HCT116 (cell line): ENCODE measurements at regions not wholly inside any gene's neighbourhood (a gene's known extent, or its start where the extent isn't known, plus 50 kb on each side); places are given as distances from the start of the nearest gene placed in this dataset.
A peak's percentile ranks its signal among the peaks of the same experiment; 100 is the strongest.

Source experiments
- ATAC-seq: fragments of 200-7000 bp; cut with Tn5 transposase; 2 replicates; pipeline ENCODE4 v1.9.1; 2020; ENCODE audit warnings: mild to moderate bottlenecking, moderate library complexity
- BruUV-seq: library from RNA; stranded (reverse); fragments of 400-500 nt; replicated peaks from 2 replicates; lab custom pipeline; 2021; lab: Mats Ljungman, UMichigan
- CTCF ChIA-PET: fragments of 300-600 bp; sonication (Branson Sonifier 250); formaldehyde crosslinking; loops from one replicate; lab custom pipeline; 2021; ENCODE audit warnings: antibody characterized with exemption; lab: Charles Lee
- POLR2A ChIA-PET: fragments of 300-600, 350-600 bp; sonication (Branson Sonifier 250); formaldehyde crosslinking; loops from one replicate; lab custom pipeline; 2021; ENCODE audit warnings: antibody characterized with exemption; lab: Charles Lee
- RAD21 ChIA-PET, 2 experiments: fragments of 300-600 bp; sonication (Branson Sonifier 250); formaldehyde crosslinking; loops; one replicate each; lab custom pipeline; 2023; ENCODE audit warnings: low total read pairs in 2 of 2; ENCODE audit not compliant: uncharacterized antibody in 2 of 2, unreplicated experiment in 2 of 2, low non-redundant PET in 1 of 2; lab: Charles Lee
- DNase-seq: peaks from one replicate; pipeline ENCODE4 v3.0.0-alpha.2; 2010; ENCODE audit warnings: low read depth, low spot score
- H2AFZ ChIP-seq: fragments of 200-600 bp; shearing (Covaris generic), sonication (generic); 2 replicates; pipeline ENCODE4 v1.6.1; 2017; ENCODE audit warnings: low read depth, mixed run types, mixed read lengths, antibody characterized with exemption, low read length; ENCODE audit not compliant: poor library complexity, severe bottlenecking
- H3K27ac ChIP-seq: 2 replicates; pipeline ENCODE4 v1.5.1; 2012; ENCODE audit warnings: low read depth, low read length
- H3K27me3 ChIP-seq: fragments of 200-600 bp; sonication (generic); 2 replicates; pipeline ENCODE4 v1.6.1; 2016; ENCODE audit warnings: mixed run types, low read length, mixed read lengths; ENCODE audit not compliant: insufficient read depth
- H3K36me3 ChIP-seq, 2 experiments: fragments of 200-500 bp in 1 of 2; fragments of 200-600 bp in 1 of 2; sonication (Bioruptor generic) in 1 of 2; sonication (generic) in 1 of 2; 2 replicates each; pipeline versions ENCODE4 v1.5.1 to v1.6.1; 2014 to 2016; ENCODE audit warnings: low read length in 2 of 2, inconsistent platforms in 1 of 2, mixed read lengths in 1 of 2, mixed run types in 1 of 2; ENCODE audit not compliant: insufficient read depth in 2 of 2, control insufficient read depth in 1 of 2
- H3K4me1 ChIP-seq, 2 experiments: fragments of 200-600 bp in 1 of 2; sonication (generic) in 1 of 2; 2 replicates each; pipeline versions ENCODE4 v1.5.1 to v1.6.1; 2012 to 2017; ENCODE audit warnings: low read length in 2 of 2, inconsistent platforms in 1 of 2, mild to moderate bottlenecking in 1 of 2, mixed read lengths in 1 of 2, mixed run types in 1 of 2, moderate library complexity in 1 of 2; ENCODE audit not compliant: insufficient read depth in 2 of 2, control insufficient read depth in 1 of 2
- H3K4me2 ChIP-seq: fragments of 200-600 bp; sonication (generic); 2 replicates; pipeline ENCODE4 v1.6.1; 2017; ENCODE audit warnings: mixed run types, low read length, mixed read lengths
- H3K4me3 ChIP-seq, 2 experiments: fragments of 200-600 bp in 1 of 2; sonication (generic) in 1 of 2; replicated peaks in 1 of 2; 2 replicates each; pipeline ENCODE4 v1.5.1; 2011 to 2016; ENCODE audit warnings: low read length in 2 of 2, control low read depth in 1 of 2, low read depth in 1 of 2, mild to moderate bottlenecking in 1 of 2, mixed read lengths in 1 of 2, mixed run types in 1 of 2
- H3K79me2 ChIP-seq: fragments of 200-600 bp; sonication (generic); 2 replicates; pipeline ENCODE4 v1.6.1; 2017; ENCODE audit warnings: mild to moderate bottlenecking, mixed run types, low read length, moderate library complexity, mixed read lengths; ENCODE audit not compliant: insufficient read depth
- H3K9ac ChIP-seq: fragments of 200-600 bp; sonication (generic); 2 replicates; pipeline ENCODE4 v1.6.1; 2016; ENCODE audit warnings: low read length, mixed read lengths
- H3K9me2 ChIP-seq: fragments of 200-600 bp; sonication (generic), shearing (Covaris generic); 2 replicates; pipeline ENCODE4 v1.6.1; 2017; ENCODE audit warnings: mixed run types, mild to moderate bottlenecking, moderate library complexity; ENCODE audit not compliant: insufficient read depth
- H3K9me3 ChIP-seq, 2 experiments: fragments of 200-500 bp in 1 of 2; fragments of 200-600 bp in 1 of 2; sonication (Bioruptor generic) in 1 of 2; sonication (generic) in 1 of 2; 2 replicates each; pipeline ENCODE4 v1.6.1; 2014 to 2017; ENCODE audit warnings: low read length in 2 of 2, mixed read lengths in 2 of 2, inconsistent platforms in 1 of 2, low read depth in 1 of 2, mild to moderate bottlenecking in 1 of 2, mixed run types in 1 of 2, moderate library complexity in 1 of 2; ENCODE audit not compliant: control insufficient read depth in 1 of 2, insufficient read depth in 1 of 2
- H4K20me1 ChIP-seq: fragments of 200-600 bp; sonication (generic), shearing (Covaris generic); 2 replicates; pipeline ENCODE4 v1.6.1; 2017; ENCODE audit warnings: mixed run types, mild to moderate bottlenecking, moderate library complexity; ENCODE audit not compliant: insufficient read depth
- EGR1 ChIP-seq: IDR thresholded peaks from 2 replicates; pipeline ENCODE4 v1.6.1; 2012; ENCODE audit warnings: low read depth
- EZH2 ChIP-seq: fragments of 200-600 bp; sonication (generic); IDR thresholded peaks from 2 replicates; pipeline ENCODE4 v1.6.1; 2017; ENCODE audit warnings: antibody characterized with exemption, mixed run types
- FOSL1 ChIP-seq: IDR thresholded peaks from 2 replicates; pipeline ENCODE4 v1.6.1; 2012; ENCODE audit warnings: low read depth
- JUND ChIP-seq: IDR thresholded peaks from 2 replicates; pipeline ENCODE4 v1.6.1; 2012
- POLR2A ChIP-seq: IDR thresholded peaks from 2 replicates; pipeline ENCODE4 v1.7.0; 2011; ENCODE audit warnings: borderline replicate concordance; ENCODE audit not compliant: insufficient read depth, insufficient read length; ENCODE audit errors: extremely low read depth
- RAD21 ChIP-seq: IDR thresholded peaks from 2 replicates; pipeline ENCODE4 v1.6.1; 2012; ENCODE audit warnings: low read depth, mild to moderate bottlenecking
- SIN3A ChIP-seq: IDR thresholded peaks from 2 replicates; pipeline ENCODE4 v1.6.1; 2012; ENCODE audit warnings: low read depth
- SP1 ChIP-seq: IDR thresholded peaks from 2 replicates; pipeline ENCODE4 v1.6.1; 2012; ENCODE audit warnings: low read depth
- TCF7L2 ChIP-seq: IDR thresholded peaks from 2 replicates; pipeline ENCODE4 v1.7.0; 2011; ENCODE audit warnings: borderline replicate concordance, inconsistent platforms; ENCODE audit not compliant: insufficient read depth, insufficient read length; ENCODE audit errors: extremely low read depth
- YY1 ChIP-seq: IDR thresholded peaks from 2 replicates; pipeline ENCODE4 v1.6.1; 2011; ENCODE audit warnings: low read length, low read depth, moderate library complexity, mild to moderate bottlenecking; ENCODE audit not compliant: insufficient replicate concordance; ENCODE audit errors: extremely low read depth
- ZFX ChIP-seq: fragments of 450-650 bp; IDR thresholded peaks from 2 replicates; pipeline ENCODE4 v1.6.1; 2017
- ZNF274 ChIP-seq: fragments of 200-500 bp; sonication (Bioruptor generic); IDR thresholded peaks from 2 replicates; pipeline ENCODE4 v1.6.1; 2014; ENCODE audit warnings: mild to moderate bottlenecking, low read depth, low read length, inconsistent platforms
- intact Hi-C: fragments of 100-400 bp; cut with micrococcal nuclease; formaldehyde crosslinking; loops from 2 replicates; pipeline ENCODE4 v1.10.0; 2022

DNA sequence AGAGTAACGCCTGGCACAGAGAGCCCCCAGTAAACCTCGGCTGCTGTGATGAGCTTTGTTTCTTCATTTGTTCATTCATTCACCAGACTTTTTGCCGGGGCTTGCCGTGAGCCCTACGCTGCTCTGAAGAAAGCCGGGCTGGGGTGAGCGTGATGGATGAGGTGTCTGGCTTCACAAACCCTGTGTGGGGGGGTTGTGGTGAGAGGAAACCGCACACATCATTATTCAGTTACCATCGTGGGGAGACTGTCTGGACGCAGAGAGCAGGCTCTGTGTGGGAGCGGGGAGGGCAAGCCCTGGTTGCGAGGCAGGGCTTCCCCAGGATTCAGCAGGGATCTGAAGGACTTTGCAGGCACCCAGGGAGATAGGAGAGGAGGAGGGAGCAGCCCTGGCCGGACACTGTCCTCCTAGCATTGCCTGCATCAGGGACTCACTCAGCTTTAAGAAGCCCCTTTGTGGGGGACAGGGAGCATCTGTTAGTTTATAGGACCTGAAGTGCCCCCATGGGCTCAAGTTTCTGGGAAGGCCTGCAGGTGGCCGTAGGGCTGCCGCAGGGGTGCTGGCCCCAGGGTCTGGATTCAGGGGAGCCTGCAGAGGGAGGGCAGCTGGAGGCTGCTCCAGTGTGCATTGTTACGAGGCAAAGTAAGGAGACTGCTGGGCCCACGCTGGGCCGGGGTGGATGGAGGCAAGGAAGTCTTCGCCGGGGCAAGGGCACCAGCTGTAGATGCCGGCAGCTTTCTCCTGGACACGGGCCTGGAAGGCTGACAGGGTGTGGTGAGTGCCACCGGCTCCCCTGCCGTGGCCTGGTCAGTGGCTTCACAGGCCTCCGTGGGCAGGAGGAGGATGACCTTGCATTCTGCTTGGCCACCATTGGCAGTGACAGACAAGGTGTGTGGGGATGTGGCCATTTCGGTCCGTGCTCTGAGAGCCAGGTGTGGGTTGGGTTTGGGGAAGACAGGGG is 334.5 kb downstream of the SEC14L1 start:
- H3K4me1 ChIP-seq, result peaks cover 51 to 83% of the 10 kb centered on the region in 2 experiments
- DNase-seq (no peak), ATAC-seq (no peak)
- 0 out of 2 replicates have a peak overlapping the region, but pooled peaks have one; percentile 6 for H3K27ac ChIP-seq
- ChIA-PET CTCF (interaction anchor here (0.9 to 1.9 kb wide), 3 partner anchors 8 to 45 kb away, joined by 3 to 8 read pairs (median 5); no protein-coding TSS in a partner anchor), POLR2A (no interaction called here), RAD21 (no interaction called here)
- no TSS peak for BruUV-seq
- no peaks in the 10 kb centered on the region for H3K9me3 ChIP-seq
- intact Hi-C loops, result loop anchor here (5.0 kb wide), 1 partner anchor 388 kb away; no protein-coding TSS in a partner anchor
- H3K9me2 ChIP-seq, result no peaks in the 10 kb centered on the region
- no peak overlapping the region for H3K4me3 ChIP-seq
- no peaks in the 10 kb centered on the region; the same call in 1 of the 2 replicates for H4K20me1 ChIP-seq
- no peak for TF ChIP-seq JUND
- TF ChIP-seq YY1, result no peak
- no peak for TF ChIP-seq TCF7L2
- TF ChIP-seq RAD21, result no peak
- no peak for TF ChIP-seq EZH2
- no peak for TF ChIP-seq POLR2A
- TF ChIP-seq EGR1, result no peak
- no peak for TF ChIP-seq FOSL1
- TF ChIP-seq ZFX, result no peak
- TF ChIP-seq SIN3A, result no peak
- no peak for TF ChIP-seq ZNF274
- no peak for TF ChIP-seq SP1
- H2AFZ ChIP-seq, result no peak overlapping the region
- H3K9ac ChIP-seq, result no peak overlapping the region
- H3K36me3 ChIP-seq, result no peaks in the 10 kb centered on the region
- peaks cover 97% of the 10 kb centered on the region for H3K79me2 ChIP-seq
- H3K4me2 ChIP-seq, result 0 out of 2 replicates have a peak overlapping the region, but pooled peaks have one; percentile 5
- no peaks in the 10 kb centered on the region for H3K27me3 ChIP-seq
